OCI-LY1 (cell line): ENCODE measurements at regions not wholly inside any gene's neighbourhood (a gene's known extent, or its start where the extent isn't known, plus 50 kb on each side); places are given as distances from the start of the nearest gene placed in this dataset.

Source experiments
- EZH2 ChIP-seq: fragments of 200-600 bp; sonication (generic), shearing (Covaris generic); IDR thresholded peaks from 2 replicates; pipeline ENCODE4 v1.8.0; 2017; ENCODE audit warnings: borderline replicate concordance, mixed run types, mild to moderate bottlenecking, antibody characterized with exemption, low read length, moderate library complexity, mixed read lengths
- TF ChIP-seq, protein P1 (sequence below): fragments of 200-600 bp; sonication (generic), shearing (Covaris generic); IDR thresholded peaks from 2 replicates; pipeline ENCODE4 v1.5.1; 2017; ENCODE audit warnings: mild to moderate bottlenecking, antibody characterized with exemption, low read length, moderate library complexity, mixed read lengths

DNA sequence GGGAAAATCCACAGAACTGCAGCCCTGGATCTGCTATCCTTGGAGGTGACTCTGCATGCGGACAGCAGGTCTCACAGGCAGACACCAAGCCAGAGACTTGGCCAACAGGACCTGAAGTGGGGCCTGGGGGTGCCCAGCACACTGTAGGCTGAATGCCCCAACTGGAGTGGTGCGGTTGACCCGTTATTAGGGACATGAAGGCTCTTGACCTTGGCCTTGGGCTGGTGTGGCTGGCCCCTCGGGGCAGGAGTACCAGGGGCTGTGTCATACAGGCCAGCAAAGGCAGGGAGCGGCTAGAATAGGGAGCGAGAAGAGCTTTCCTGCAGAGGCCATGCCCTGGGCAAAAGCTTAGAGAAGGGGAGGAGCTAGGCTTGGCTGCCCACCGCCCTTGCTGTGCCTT lies 153.2 kb upstream of the MVB12B start:
- TF ChIP-seq, protein P1, sequence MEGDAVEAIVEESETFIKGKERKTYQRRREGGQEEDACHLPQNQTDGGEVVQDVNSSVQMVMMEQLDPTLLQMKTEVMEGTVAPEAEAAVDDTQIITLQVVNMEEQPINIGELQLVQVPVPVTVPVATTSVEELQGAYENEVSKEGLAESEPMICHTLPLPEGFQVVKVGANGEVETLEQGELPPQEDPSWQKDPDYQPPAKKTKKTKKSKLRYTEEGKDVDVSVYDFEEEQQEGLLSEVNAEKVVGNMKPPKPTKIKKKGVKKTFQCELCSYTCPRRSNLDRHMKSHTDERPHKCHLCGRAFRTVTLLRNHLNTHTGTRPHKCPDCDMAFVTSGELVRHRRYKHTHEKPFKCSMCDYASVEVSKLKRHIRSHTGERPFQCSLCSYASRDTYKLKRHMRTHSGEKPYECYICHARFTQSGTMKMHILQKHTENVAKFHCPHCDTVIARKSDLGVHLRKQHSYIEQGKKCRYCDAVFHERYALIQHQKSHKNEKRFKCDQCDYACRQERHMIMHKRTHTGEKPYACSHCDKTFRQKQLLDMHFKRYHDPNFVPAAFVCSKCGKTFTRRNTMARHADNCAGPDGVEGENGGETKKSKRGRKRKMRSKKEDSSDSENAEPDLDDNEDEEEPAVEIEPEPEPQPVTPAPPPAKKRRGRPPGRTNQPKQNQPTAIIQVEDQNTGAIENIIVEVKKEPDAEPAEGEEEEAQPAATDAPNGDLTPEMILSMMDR = no peak
- no peak for TF ChIP-seq EZH2
